SK-N-MC (cell line): ENCODE measurements at regions not wholly inside any gene's neighbourhood (a gene's known extent, or its start where the extent isn't known, plus 50 kb on each side); places are given as distances from the start of the nearest gene placed in this dataset.

ENCODE experiments used
- EZH2 ChIP-seq: fragments of 200-600 bp; sonication (generic); IDR thresholded peaks from one replicate; pipeline ENCODE4 v1.6.1; 2017; ENCODE audit warnings: antibody characterized with exemption
- FOXP2 ChIP-seq: optimal IDR thresholded peaks from 2 replicates; pipeline ENCODE3; 2011; ENCODE audit warnings: mild to moderate bottlenecking, moderate library complexity; ENCODE audit not compliant: insufficient read depth; ENCODE audit errors: extremely low read length, control extremely low read depth
- POLR2AphosphoS5 ChIP-seq: IDR thresholded peaks from 2 replicates; pipeline ENCODE4 v1.6.1; 2012; ENCODE audit warnings: mild to moderate bottlenecking, low read depth, low read length, borderline replicate concordance

DNA sequence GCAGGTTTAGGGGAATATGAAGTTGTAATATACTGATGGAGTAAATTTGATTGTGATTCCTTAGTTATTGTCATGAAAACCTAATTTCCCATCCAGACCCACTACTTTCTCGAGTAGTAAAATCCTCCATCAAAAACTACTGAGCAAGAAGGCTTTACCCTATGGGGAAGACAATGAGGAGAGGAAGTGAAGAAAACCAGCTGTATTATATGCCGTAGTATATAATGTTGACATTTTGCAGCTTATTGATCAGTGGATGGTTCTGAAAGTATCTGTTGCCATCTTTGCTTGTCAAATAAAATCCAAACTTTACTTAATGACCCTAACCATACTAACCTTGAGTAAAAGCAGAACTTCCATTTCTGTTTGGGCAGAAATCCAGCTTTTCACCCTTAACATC lies 292.8 kb upstream of the RAG2 start:
- TF ChIP-seq EZH2 (no peak), POLR2AphosphoS5 (no peak), FOXP2 (no peak)
